ENCODE measurements at regions not wholly inside any gene's neighbourhood (a gene's known extent, or its start where the extent isn't known, plus 50 kb on each side); places are given as distances from the start of the nearest gene placed in this dataset.

DNA sequence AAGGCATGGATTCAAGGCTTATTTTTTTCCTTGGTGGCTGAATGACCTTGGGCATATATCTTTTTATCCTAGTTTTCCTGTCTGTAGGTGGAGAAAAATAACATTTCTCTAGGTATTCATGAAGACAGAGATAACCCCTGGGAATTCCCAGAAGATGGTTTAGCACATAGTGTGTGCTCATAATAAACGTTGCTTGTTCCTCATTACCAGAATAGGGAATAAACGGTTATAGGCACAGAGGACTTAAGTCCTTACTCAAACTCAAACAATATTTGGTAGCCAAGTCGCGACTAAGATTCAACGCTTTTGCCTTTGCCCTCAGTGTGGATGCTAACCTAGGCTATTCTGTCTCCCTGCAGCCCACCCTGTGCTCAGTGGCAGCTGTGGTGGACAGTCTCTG lies 51.6 kb upstream of the MITF start:
- TF ChIP-seq POLR2AphosphoS5 (IDR thresholded peaks at IDR 0.05; ENCODE audit: insufficient read depth, low read depth, low read length): no peak
- TF ChIP-seq, protein P1, sequence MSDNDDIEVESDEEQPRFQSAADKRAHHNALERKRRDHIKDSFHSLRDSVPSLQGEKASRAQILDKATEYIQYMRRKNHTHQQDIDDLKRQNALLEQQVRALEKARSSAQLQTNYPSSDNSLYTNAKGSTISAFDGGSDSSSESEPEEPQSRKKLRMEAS (IDR thresholded peaks at IDR 0.05; ENCODE audit: insufficient read depth, insufficient read length): no peak
- TF ChIP-seq, protein P2, sequence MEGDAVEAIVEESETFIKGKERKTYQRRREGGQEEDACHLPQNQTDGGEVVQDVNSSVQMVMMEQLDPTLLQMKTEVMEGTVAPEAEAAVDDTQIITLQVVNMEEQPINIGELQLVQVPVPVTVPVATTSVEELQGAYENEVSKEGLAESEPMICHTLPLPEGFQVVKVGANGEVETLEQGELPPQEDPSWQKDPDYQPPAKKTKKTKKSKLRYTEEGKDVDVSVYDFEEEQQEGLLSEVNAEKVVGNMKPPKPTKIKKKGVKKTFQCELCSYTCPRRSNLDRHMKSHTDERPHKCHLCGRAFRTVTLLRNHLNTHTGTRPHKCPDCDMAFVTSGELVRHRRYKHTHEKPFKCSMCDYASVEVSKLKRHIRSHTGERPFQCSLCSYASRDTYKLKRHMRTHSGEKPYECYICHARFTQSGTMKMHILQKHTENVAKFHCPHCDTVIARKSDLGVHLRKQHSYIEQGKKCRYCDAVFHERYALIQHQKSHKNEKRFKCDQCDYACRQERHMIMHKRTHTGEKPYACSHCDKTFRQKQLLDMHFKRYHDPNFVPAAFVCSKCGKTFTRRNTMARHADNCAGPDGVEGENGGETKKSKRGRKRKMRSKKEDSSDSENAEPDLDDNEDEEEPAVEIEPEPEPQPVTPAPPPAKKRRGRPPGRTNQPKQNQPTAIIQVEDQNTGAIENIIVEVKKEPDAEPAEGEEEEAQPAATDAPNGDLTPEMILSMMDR (IDR thresholded peaks at IDR 0.05; ENCODE audit: extremely low read depth in 1 of 2, insufficient read depth in 1 of 2, low read depth in 1 of 2, low read length in 2 of 2): no peak
- no peak for TF ChIP-seq MYC (IDR thresholded peaks at IDR 0.05; ENCODE audit: low read depth, low read length)

Data from endothelial cell of umbilical vein (primary cell).